ENCODE measurements at regions not wholly inside any gene's neighbourhood (a gene's known extent, or its start where the extent isn't known, plus 50 kb on each side); places are given as distances from the start of the nearest gene placed in this dataset.
"Not testable (repeated sequence)": the region's sequence is repeated elsewhere in the genome, so short reads cannot be mapped to it uniquely, and the experiment has no call there.

GRCh38 chr2:125224188-125224587, 1199.1 kb downstream of the CNTNAP5 start:
- DNase-seq (ENCODE audit: low read depth), result no peak

- DNase-seq (ENCODE audit: low read depth), result no peak
These were observed 1199.7 kb downstream of the CNTNAP5 start for GRCh38 chr2:125224830-125225229.

- no peak for DNase-seq (ENCODE audit: low read depth)
These were observed 1202.8 kb downstream of the CNTNAP5 start for GRCh38 chr2:125227843-125228392.

DNA sequence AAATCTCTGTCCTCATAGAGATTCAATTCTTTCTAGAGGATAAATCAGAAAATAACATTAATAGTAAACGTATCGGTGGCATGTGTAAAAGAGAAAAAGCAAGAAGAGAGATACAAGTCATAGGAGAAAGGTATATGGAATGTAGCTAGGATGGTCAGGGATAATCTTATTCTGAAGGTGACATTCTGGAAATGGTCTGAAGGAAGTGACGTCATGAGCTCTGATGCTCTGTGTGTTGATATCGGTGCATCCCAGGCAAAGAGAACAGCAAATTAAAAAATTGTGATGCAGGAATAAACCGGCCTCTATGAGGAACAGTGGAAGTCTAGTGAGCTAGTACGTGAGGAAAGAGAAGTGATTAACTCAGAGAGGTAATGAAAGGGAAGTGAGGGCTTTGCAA, 1215.8 kb downstream of the CNTNAP5 start:
- no peak for DNase-seq (ENCODE audit: low read depth)

DNA sequence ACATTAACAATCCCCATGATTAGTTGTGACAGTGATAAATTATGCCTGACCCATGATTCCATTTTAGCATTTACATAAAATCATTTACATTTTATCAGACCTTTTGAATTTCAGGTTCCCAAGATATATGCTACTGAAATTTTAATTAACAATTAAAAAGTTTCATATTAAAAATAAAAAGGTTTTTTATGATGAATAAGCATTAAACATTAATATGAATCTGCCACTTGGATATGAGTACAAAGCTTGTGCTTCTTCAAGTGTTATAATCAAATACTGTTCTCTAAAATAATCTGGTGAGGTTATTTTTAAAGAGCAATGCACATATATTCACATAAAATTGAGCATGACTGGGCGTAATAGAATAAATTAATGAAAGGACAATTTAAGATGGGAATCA, 1218.0 kb downstream of the CNTNAP5 start:
- no peak for DNase-seq (ENCODE audit: low read depth)

DNA sequence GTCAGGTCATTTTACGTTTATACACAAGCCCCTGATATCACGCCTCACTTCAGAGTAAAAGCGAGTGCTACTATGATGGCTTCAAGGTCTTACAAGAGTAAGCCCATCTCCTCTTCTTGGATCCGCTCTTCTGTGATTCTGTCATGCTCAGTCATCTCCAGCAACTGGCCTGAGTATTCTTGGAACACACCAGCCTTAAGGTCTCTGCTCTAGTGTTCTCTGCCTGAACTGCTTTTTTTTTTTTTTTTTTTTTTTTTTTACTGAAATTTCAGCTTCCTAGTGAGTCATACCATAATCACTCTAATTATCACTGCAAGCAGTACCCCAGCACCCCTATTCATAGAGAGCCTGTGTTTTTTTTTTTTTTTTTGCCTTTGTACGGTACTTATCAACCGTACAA, 1228.9 kb downstream of the CNTNAP5 start:
- no peak for DNase-seq (ENCODE audit: low read depth)

DNA sequence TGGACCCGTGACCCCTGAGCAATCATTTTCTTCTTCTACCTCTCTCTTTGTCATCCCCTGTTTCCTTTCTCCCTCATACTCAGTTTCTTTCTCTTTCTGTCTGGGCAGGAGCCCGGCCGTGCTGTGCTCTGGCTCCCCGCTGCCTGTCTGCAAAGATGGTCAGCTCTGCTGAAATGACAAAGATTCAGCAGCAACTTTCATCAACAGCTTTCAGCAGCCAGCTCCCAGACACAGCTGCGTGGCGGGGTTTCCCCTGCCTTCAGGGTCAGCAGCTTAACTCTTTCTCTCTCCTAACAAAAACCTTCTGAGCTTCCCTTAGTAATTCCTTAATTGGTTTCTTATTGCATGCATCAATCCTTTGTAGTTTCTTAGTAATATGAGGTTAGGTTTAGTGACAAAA, 1234.4 kb downstream of the CNTNAP5 start:
- no peak for DNase-seq (ENCODE audit: low read depth)

- DNase-seq (ENCODE audit: low read depth), result not testable (repeated sequence)
These were observed 1235.4 kb downstream of the CNTNAP5 start for GRCh38 chr2:125260366-125260930.

DNA sequence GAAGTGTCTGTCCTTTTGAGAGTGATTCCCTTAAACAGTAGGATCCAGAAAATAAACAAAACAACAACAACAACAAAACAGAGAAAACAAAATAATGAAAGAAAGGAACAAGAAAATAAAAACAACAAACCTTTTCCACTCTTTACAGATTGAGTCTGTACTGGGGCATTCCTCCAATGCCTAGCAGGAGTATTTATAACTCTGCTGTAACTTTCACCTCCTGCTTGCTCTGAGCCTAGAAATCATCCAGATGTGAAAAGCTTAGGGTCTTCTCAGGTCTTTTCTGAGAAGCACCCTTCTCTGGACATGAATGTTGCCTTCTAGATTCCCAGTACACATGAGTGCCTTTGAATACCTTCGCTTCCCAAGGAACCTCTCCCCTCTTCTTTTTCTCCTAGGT, 1239.4 kb downstream of the CNTNAP5 start:
- no peak for DNase-seq (ENCODE audit: low read depth)

DNA sequence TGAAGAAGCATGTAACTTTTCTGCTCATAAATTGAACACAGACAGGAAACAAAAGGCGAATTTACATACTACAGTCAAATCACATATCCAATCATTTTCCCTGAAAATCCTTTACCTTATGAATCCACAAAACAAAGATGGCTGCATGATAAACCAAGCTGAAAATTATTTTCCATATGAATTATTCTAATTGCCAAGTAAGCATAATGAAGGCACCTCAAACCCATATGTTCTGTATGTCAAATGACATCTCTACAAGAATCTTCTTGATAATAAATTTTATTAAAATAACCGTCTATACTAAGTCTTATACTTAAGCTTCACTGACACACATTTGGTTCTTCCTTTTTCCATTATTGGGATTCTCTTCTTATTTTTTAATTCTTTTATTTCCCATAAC, 1242.6 kb downstream of the CNTNAP5 start:
- DNase-seq (ENCODE audit: low read depth), result no peak

DNA sequence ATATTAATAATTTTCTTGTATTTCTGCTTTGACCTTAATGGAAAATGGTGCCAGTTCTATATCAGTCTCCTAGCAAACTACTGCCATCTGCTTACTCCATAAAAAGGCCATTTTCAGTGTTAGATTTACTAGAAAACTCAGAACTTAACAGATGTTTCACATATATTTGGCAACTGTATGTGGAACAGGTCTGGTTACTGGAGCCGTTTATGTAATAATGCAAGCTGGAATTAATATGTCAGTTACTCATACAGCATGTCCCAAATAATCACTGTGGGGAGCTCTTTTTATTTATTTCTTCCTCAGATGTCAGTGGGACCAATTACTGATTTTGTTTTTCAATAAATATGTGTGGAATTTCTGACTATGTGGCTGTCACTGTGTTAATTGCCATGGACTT, 1247.6 kb downstream of the CNTNAP5 start:
- DNase-seq (ENCODE audit: low read depth), result no peak

- no peak for DNase-seq (ENCODE audit: low read depth)
These were observed 1249.6 kb downstream of the CNTNAP5 start for GRCh38 chr2:125274718-125275117.

DNA sequence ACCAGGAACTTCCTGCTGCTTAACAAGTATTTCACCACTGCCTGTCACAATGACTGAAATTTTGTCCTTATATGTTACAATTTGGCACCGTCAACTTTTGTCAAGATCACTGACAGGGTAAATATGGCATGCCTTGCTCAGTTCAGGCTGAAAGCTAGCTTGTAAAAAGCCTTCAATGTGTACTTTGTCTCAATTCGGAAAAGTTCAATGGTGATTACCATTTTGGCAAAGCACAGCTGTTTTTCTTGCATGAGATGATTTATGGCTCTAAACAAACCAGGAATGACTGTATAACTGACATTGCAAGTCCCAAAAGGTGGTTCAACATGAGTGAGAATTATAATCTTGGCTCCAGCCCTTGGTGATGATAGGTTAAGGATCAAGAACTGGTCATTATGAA, 1255.2 kb downstream of the CNTNAP5 start:
- no peak for DNase-seq (ENCODE audit: low read depth)

DNA sequence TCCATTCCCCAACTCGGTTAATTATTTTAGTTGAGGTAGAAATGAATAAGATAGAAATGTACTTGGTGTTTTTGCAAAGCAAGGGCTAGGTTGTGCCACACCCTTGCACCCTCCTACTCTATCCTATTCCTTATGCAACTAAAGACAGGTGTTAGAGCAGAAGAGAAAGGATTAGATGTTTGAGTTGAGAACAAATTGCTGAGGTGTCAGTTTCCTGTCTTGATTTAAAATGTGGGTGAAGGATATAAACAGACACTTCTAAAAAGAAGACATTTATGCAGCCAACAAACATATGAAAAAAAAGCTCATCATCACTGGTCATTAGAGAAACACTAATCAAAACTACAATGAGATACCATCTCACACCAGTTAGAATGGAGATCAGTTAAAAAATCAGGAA, 1256.2 kb downstream of the CNTNAP5 start:
- DNase-seq (ENCODE audit: low read depth), result no peak

GRCh38 chr2:125296742-125297141, 1271.7 kb downstream of the CNTNAP5 start:
- no peak for DNase-seq (ENCODE audit: low read depth)

GRCh38 chr2:125310657-125311364, 1285.7 kb downstream of the CNTNAP5 start:
- no peak for DNase-seq (ENCODE audit: low read depth)

DNA sequence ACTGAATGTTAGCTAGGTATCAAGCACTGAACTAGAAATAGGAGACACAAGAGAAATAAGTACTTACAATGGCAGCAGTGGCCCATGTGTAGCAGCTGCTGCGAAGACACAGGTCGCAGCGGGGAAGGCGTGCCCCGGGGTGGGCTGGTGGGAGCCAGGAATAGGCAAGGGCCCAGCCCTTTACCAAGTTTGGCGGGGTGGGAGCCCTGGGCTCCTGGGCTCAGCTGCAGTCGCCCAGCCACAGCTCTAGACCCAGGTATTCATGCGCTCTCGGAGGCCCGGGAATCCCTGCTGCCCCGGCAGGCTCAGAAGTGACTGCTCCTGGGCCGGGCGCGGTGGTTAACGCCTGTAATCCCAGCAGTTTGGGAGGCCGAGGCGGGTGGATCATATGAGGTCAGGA, 1287.3 kb downstream of the CNTNAP5 start:
- DNase-seq (ENCODE audit: low read depth), result no peak

GRCh38 chr2:125313806-125314205, 1288.7 kb downstream of the CNTNAP5 start:
- DNase-seq (ENCODE audit: low read depth), result no peak

DNA sequence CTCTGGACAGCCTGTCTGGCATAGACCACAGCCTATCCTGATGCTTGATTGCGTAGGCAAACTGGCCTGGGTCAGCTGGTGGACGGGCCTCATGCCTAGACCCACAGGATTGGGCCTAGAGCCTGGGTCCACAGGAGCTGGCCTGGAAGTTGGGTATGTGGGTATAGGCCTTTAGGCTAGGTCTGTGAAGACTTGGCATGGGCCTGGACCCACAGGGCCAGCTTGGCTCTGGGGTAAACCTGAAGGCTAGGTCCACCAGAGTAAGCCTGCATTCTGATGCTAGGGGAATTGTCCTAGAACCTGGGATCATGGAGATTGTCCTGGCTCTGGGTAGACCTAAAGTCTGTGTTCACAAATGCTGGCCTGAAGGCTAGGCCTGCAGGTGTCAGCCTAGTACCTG, 1293.7 kb downstream of the CNTNAP5 start:
- no peak for DNase-seq (ENCODE audit: low read depth)

- no peak for DNase-seq (ENCODE audit: low read depth)
These were observed 1299.2 kb downstream of the CNTNAP5 start for GRCh38 chr2:125324273-125324672.

DNA sequence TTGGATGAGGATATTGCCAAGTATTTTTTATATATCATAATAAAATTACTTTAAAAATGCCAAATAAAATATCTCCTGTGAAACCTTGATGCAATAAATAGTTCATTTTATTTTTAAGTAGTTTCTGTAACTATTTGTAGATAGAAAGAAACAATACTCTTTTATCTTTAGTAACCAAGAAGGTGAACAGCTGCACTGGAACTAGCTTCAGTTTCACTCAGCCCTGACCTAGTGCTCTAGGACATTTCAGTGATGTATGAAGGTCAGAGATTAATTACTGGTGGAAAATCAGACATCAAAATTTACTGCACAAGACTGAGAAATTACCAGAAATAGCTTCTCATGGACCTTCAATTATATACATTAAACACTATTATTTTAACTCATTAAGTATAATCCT, 1305.0 kb downstream of the CNTNAP5 start:
- no peak for DNase-seq (ENCODE audit: low read depth)

- no peak for DNase-seq (ENCODE audit: low read depth)
These were observed 1314.6 kb upstream of the GYPC start for GRCh38 chr2:125341353-125341752.

- DNase-seq (ENCODE audit: low read depth), result not testable (repeated sequence)
These were observed 1302.4 kb upstream of the GYPC start for GRCh38 chr2:125353542-125353941.

Data from activated T-cell treated with anti-CD3 and anti-CD28 coated beads for 24 hours (primary cell).